Sigmoid colon (tissue), 4 donors: ENCODE measurements at regions not wholly inside any gene's neighbourhood (a gene's known extent, or its start where the extent isn't known, plus 50 kb on each side); places are given as distances from the start of the nearest gene placed in this dataset.

Source experiments
- CTCF ChIP-seq, 4 experiments: fragments of 450-650 bp in 3 of 4; fragments of 200-600 bp in 1 of 4; IDR thresholded peaks; one replicate each; pipeline ENCODE4 v1.5.1; 2016 to 2019; ENCODE audit warnings: antibody characterized with exemption in 4 of 4, mild to moderate bottlenecking in 3 of 4, moderate library complexity in 2 of 4
- EP300 ChIP-seq, 4 donors: sonication (generic); formaldehyde crosslinking; IDR thresholded peaks; one replicate each; pipeline ENCODE4 v1.6.1; 2017; ENCODE audit warnings: antibody characterized with exemption in 4 of 4
- POLR2A ChIP-seq, 2 donors: fragments of 450-650 bp; IDR thresholded peaks; one replicate each; pipeline ENCODE4 v1.6.1; 2016; ENCODE audit warnings: antibody characterized with exemption in 2 of 2, mild to moderate bottlenecking in 2 of 2, moderate library complexity in 2 of 2
- POLR2AphosphoS5 ChIP-seq, 4 donors: sonication (generic); formaldehyde crosslinking; IDR thresholded peaks; one replicate each; pipeline ENCODE4 v1.6.1; 2017; ENCODE audit warnings: antibody characterized with exemption in 4 of 4

- no peak for TF ChIP-seq CTCF (IDR thresholded peaks at IDR 0.05)
- no peak for TF ChIP-seq POLR2A (IDR thresholded peaks at IDR 0.05)
- no peak for TF ChIP-seq POLR2AphosphoS5 (IDR thresholded peaks at IDR 0.05)
- TF ChIP-seq EP300 (IDR thresholded peaks at IDR 0.05): no peak
These were observed 654.8 kb downstream of the PRELID2 start for GRCh38 chr5:145180371-145180770.
